DMS153 treated with DMSO at 0.1 percent for 48 hours (cell line): ENCODE measurements at regions not wholly inside any gene's neighbourhood (a gene's known extent, or its start where the extent isn't known, plus 50 kb on each side); places are given as distances from the start of the nearest gene placed in this dataset.

Experiments
- DNase-seq: peaks from one replicate; lab custom pipeline; 2025; ENCODE audit not compliant: unreplicated experiment; lab: John Stamatoyannopoulos, UW

- DNase-seq = no peak
Measured at GRCh38 chr1:234990328-234990675, 138.3 kb downstream of the TOMM20 start.

- DNase-seq = no peak
Measured at GRCh38 chr1:234989479-234990327, 138.9 kb downstream of the TOMM20 start.

GRCh38 chr1:234989019-234989418 lies 139.6 kb downstream of the TOMM20 start:
- no peak for DNase-seq

GRCh38 chr1:234988536-234988935 lies 140.1 kb downstream of the TOMM20 start:
- DNase-seq = no peak

GRCh38 chr1:234988155-234988517 lies 140.5 kb downstream of the TOMM20 start:
- no peak for DNase-seq

GRCh38 chr1:234987415-234988154 lies 141.1 kb downstream of the TOMM20 start:
- no peak for DNase-seq

GRCh38 chr1:234986750-234987414 lies 141.8 kb downstream of the TOMM20 start:
- no peak for DNase-seq

GRCh38 chr1:234985516-234986294 lies 142.9 kb downstream of the TOMM20 start:
- DNase-seq = no peak

GRCh38 chr1:234985007-234985370 lies 143.6 kb downstream of the TOMM20 start:
- no peak for DNase-seq

GRCh38 chr1:234983564-234984238 lies 144.9 kb downstream of the TOMM20 start:
- no peak for DNase-seq

GRCh38 chr1:234981758-234982157 lies 146.9 kb downstream of the TOMM20 start:
- DNase-seq = no peak

GRCh38 chr1:234980645-234981396 lies 147.8 kb downstream of the TOMM20 start:
- no peak for DNase-seq

- no peak for DNase-seq
Measured at GRCh38 chr1:234980291-234980644, 148.4 kb downstream of the TOMM20 start.

- no peak for DNase-seq
Measured at GRCh38 chr1:234979296-234980279, 149.0 kb downstream of the TOMM20 start.

- no peak for DNase-seq
Measured at GRCh38 chr1:234978397-234979295, 150.0 kb downstream of the TOMM20 start.

- no peak for DNase-seq
Measured at GRCh38 chr1:234977875-234978396, 150.7 kb downstream of the TOMM20 start.

- no peak for DNase-seq
Measured at GRCh38 chr1:234976861-234977680, 151.6 kb downstream of the TOMM20 start.
